Panc1 (cell line): ENCODE measurements at regions not wholly inside any gene's neighbourhood (a gene's known extent, or its start where the extent isn't known, plus 50 kb on each side); places are given as distances from the start of the nearest gene placed in this dataset.

Experiments used
- ATAC-seq: fragments of 200-7000 bp; cut with Tn5 transposase; 2 replicates; pipeline ENCODE4 v1.9.1; 2020; ENCODE audit warnings: mild to moderate bottlenecking, moderate library complexity
- BruUV-seq: library from RNA; stranded (reverse); fragments of 400-500 nt; replicated peaks from 2 replicates; lab custom pipeline; 2021; lab: Mats Ljungman, UMichigan
- CTCF ChIA-PET: fragments of 300-600 bp; sonication (Branson Sonifier 250); formaldehyde crosslinking; loops from one replicate; lab custom pipeline; 2022; ENCODE audit warnings: antibody characterized with exemption; lab: Charles Lee
- POLR2A ChIA-PET: fragments of 300-600 bp; sonication (Branson Sonifier 250); formaldehyde crosslinking; loops from one replicate; lab custom pipeline; 2022; ENCODE audit warnings: antibody characterized with exemption; lab: Charles Lee
- DNase-seq: peaks from one replicate; pipeline ENCODE4 v3.0.0-alpha.2; 2010; ENCODE audit warnings: low read depth, low spot score
- H3K27ac ChIP-seq: 2 replicates; pipeline ENCODE4 v1.5.1; 2011; ENCODE audit warnings: mild to moderate bottlenecking, low read length, inconsistent platforms
- H3K27me3 ChIP-seq: fragments of 200-500 bp; sonication (Bioruptor generic); 2 replicates; pipeline ENCODE4 v1.6.0; 2014; ENCODE audit warnings: low read length, inconsistent platforms; ENCODE audit not compliant: control insufficient read depth, insufficient read depth
- H3K36me3 ChIP-seq: fragments of 200-500 bp; sonication (Bioruptor generic); 2 replicates; pipeline ENCODE4 v1.5.1; 2014; ENCODE audit warnings: inconsistent platforms, mild to moderate bottlenecking, low read length, moderate library complexity; ENCODE audit not compliant: control insufficient read depth, insufficient read depth
- H3K4me1 ChIP-seq: 2 replicates; pipeline ENCODE4 v1.5.1; 2011; ENCODE audit warnings: inconsistent platforms, mild to moderate bottlenecking, low read length, moderate library complexity; ENCODE audit not compliant: control insufficient read depth, insufficient read depth
- H3K4me3 ChIP-seq, 2 experiments: 2 replicates each; pipeline ENCODE4 v1.5.1; 2011 to 2012; ENCODE audit warnings: low read depth in 2 of 2, low read length in 2 of 2, mild to moderate bottlenecking in 2 of 2, inconsistent platforms in 1 of 2, moderate library complexity in 1 of 2
- H3K9me3 ChIP-seq: fragments of 200-500 bp; sonication (Bioruptor generic); 2 replicates; pipeline ENCODE4 v1.5.1; 2014; ENCODE audit warnings: low read depth, mild to moderate bottlenecking, inconsistent platforms, low read length, moderate library complexity; ENCODE audit not compliant: control insufficient read depth, insufficient read depth
- CTCF ChIP-seq: fragments of 450-650 bp; IDR thresholded peaks from 2 replicates; pipeline ENCODE4 v1.5.1; 2017; ENCODE audit warnings: mild to moderate bottlenecking
- POLR2AphosphoS5 ChIP-seq: IDR thresholded peaks from 2 replicates; pipeline ENCODE4 v1.6.1; 2012; ENCODE audit warnings: mild to moderate bottlenecking, low read depth, low read length, moderate library complexity
- SIN3A ChIP-seq: IDR thresholded peaks from 2 replicates; pipeline ENCODE4 v1.6.1; 2012; ENCODE audit warnings: low read depth, mild to moderate bottlenecking, low read length, moderate library complexity, borderline replicate concordance; ENCODE audit not compliant: insufficient read depth
- TCF7L2 ChIP-seq: IDR thresholded peaks from 2 replicates; pipeline ENCODE4 v1.6.1; 2011; ENCODE audit warnings: mild to moderate bottlenecking, low read depth, low read length, inconsistent platforms
- in situ Hi-C: cut with HindIII; loops from 2 replicates; pipeline ENCODE4 v1.10.0; 2016; ENCODE audit warnings: low sequenced_read_pairs, low pct_unique_long_range_greater_than_20kb
- intact Hi-C: fragments of 100-400 bp; cut with micrococcal nuclease; formaldehyde crosslinking; loops from one replicate; pipeline ENCODE4 v1.10.0; 2022; ENCODE audit not compliant: unreplicated experiment
- TF ChIP-seq, protein P1 (sequence below), 2 experiments: IDR thresholded peaks; 2 replicates each; pipeline ENCODE4 v1.6.1; 2011 to 2012; ENCODE audit warnings: low read depth in 2 of 2, control low read depth in 1 of 2, low read length in 1 of 2, mild to moderate bottlenecking in 1 of 2, moderate library complexity in 1 of 2; ENCODE audit not compliant: insufficient read depth in 1 of 2

GRCh38 chr5:54612711-54613110, 95.2 kb downstream of the SNX18 start:
- ChIA-PET POLR2A (no interaction called here), CTCF (no interaction called here)
- no peaks in the 10 kb centered on the region for H3K4me1 ChIP-seq
- in situ Hi-C loops (no loop called here), intact Hi-C loops (no loop called here)
- no peak for TF ChIP-seq CTCF
- TF ChIP-seq, protein P1, sequence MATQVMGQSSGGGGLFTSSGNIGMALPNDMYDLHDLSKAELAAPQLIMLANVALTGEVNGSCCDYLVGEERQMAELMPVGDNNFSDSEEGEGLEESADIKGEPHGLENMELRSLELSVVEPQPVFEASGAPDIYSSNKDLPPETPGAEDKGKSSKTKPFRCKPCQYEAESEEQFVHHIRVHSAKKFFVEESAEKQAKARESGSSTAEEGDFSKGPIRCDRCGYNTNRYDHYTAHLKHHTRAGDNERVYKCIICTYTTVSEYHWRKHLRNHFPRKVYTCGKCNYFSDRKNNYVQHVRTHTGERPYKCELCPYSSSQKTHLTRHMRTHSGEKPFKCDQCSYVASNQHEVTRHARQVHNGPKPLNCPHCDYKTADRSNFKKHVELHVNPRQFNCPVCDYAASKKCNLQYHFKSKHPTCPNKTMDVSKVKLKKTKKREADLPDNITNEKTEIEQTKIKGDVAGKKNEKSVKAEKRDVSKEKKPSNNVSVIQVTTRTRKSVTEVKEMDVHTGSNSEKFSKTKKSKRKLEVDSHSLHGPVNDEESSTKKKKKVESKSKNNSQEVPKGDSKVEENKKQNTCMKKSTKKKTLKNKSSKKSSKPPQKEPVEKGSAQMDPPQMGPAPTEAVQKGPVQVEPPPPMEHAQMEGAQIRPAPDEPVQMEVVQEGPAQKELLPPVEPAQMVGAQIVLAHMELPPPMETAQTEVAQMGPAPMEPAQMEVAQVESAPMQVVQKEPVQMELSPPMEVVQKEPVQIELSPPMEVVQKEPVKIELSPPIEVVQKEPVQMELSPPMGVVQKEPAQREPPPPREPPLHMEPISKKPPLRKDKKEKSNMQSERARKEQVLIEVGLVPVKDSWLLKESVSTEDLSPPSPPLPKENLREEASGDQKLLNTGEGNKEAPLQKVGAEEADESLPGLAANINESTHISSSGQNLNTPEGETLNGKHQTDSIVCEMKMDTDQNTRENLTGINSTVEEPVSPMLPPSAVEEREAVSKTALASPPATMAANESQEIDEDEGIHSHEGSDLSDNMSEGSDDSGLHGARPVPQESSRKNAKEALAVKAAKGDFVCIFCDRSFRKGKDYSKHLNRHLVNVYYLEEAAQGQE (IDR thresholded peaks at IDR 0.05; ENCODE audit: insufficient read depth in 1 of 2, low read depth in 2 of 2, low read length in 1 of 2) = no peak
- TF ChIP-seq TCF7L2 = no peak
- TF ChIP-seq SIN3A = no peak
- no peak for TF ChIP-seq POLR2AphosphoS5
- BruUV-seq = no TSS peak
- H3K9me3 ChIP-seq = no peaks in the 10 kb centered on the region
- DNase-seq = no peak
- H3K4me3 ChIP-seq = no peak overlapping the region
- ATAC-seq = no peak
- no peak overlapping the region for H3K27ac ChIP-seq
- H3K36me3 ChIP-seq = no peaks in the 10 kb centered on the region
- H3K27me3 ChIP-seq = no peaks in the 10 kb centered on the region

- intact Hi-C loops (no loop called here), in situ Hi-C loops (no loop called here)
- no peaks in the 10 kb centered on the region for H3K27me3 ChIP-seq
- H3K9me3 ChIP-seq = no peaks in the 10 kb centered on the region
- no peak for ATAC-seq
- H3K36me3 ChIP-seq = no peaks in the 10 kb centered on the region
- ChIA-PET POLR2A (no interaction called here), CTCF (no interaction called here)
- H3K4me1 ChIP-seq = no peaks in the 10 kb centered on the region
- no peak overlapping the region for H3K27ac ChIP-seq
- TF ChIP-seq SIN3A (no peak), POLR2AphosphoS5 (no peak), TCF7L2 (no peak), CTCF (no peak)
- TF ChIP-seq, protein P1 (IDR thresholded peaks at IDR 0.05; ENCODE audit: insufficient read depth in 1 of 2, low read depth in 2 of 2, low read length in 1 of 2) = no peak
- BruUV-seq = no TSS peak
- no peak for DNase-seq
- no peak overlapping the region for H3K4me3 ChIP-seq
Measured at GRCh38 chr5:54611290-54611951, 93.9 kb downstream of the SNX18 start.
